Memory B cell (primary cell): ENCODE measurements at regions not wholly inside any gene's neighbourhood (a gene's known extent, or its start where the extent isn't known, plus 50 kb on each side); places are given as distances from the start of the nearest gene placed in this dataset.
"Not testable (repeated sequence)": the region's sequence is repeated elsewhere in the genome, so short reads cannot be mapped to it uniquely, and the experiment has no call there.

Experiments used
- ATAC-seq: fragments of 150-1000 bp; cut with Tn5 transposase; 2 replicates; pipeline ENCODE4 v1.10.0; 2021; ENCODE audit warnings: low read depth, mild to moderate bottlenecking, moderate library complexity
- DNase-seq, 2 donors: peaks; one replicate each; pipeline ENCODE4 v3.0.0; 2022; ENCODE audit warnings: low spot score in 2 of 2
- H3K27ac Mint-ChIP-seq: one replicate; pipeline ENCODE4 v1.8.0; 2022; ENCODE audit warnings: mild to moderate bottlenecking, moderate library complexity, mixed read lengths
- H3K27me3 Mint-ChIP-seq: one replicate; pipeline ENCODE4 v1.8.0; 2022; ENCODE audit warnings: mixed read lengths
- H3K36me3 Mint-ChIP-seq: one replicate; pipeline ENCODE4 v1.8.0; 2022; ENCODE audit warnings: mild to moderate bottlenecking, mixed read lengths
- H3K4me1 Mint-ChIP-seq: one replicate; pipeline ENCODE4 v1.8.0; 2022; ENCODE audit warnings: mixed read lengths
- H3K4me3 Mint-ChIP-seq: one replicate; pipeline ENCODE4 v1.8.0; 2022; ENCODE audit warnings: mild to moderate bottlenecking, moderate library complexity, mixed read lengths
- H3K9me3 Mint-ChIP-seq: one replicate; pipeline ENCODE4 v1.8.0; 2022; ENCODE audit warnings: mixed read lengths

DNA sequence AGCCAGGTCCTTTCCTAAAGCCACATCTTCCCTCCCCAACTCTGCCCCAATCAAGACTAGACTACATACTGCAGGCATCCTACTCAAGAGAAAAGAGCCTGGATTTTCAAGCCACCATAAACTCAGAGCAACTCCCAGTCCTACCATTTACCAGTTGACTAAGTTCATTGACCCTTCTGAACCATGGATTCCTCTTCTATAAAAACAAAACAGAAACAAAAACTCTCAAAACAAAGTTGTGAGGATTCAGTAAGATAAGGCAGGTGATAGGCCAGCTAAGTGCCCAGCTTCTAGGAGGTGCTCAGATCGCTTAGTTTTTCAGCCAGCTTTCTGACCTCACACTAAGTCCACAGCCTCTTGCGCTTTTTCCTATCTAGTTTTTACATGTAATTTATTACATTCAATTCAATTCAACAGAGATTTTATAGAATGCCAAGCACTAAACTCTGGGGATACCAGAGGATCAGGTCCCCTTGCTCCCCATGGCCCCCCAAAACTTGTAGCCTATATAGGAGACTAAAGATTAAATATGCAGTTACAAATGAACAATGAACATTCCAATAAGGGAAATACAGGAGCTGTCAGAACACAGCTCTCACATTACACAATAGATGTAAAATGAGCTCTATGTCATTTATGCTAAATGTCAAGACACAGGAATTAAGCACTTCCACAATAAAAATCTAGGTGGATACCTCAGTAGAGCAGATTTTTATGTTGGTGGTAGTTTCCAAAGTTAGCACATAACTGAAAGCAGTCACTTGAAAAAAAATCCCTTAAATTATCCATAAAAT, 104.5 kb upstream of the EGLN3 start:
- Mint-ChIP-seq H3K4me3 (no peak overlapping the region), H3K36me3 (no peaks in the 10 kb centered on the region), H3K9me3 (peaks cover 1% of the 10 kb centered on the region), H3K27me3 (peaks cover 8% of the 10 kb centered on the region), H3K4me1 (peaks cover under 1% of the 10 kb centered on the region), H3K27ac (no peak overlapping the region)
- DNase-seq: no peak
- ATAC-seq: no peak

DNA sequence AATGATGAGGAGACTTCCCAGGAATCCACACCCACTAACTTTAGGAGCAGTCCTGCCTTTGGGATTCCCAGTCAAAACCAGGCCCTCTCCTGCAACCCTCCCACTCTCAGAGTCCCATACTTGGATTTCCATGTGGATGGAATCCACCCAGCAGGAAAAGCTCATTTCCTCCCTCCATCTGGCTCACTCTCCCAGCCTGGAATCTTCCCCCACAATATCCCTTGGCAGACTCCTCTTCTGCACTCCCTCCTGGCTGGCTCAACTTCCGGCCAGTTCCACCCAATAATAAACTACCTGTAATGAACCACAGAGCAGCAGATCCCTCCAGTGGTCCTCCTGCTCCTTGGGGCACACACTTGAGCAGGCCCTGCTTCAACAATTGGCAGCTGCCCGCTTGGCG, 102.8 kb upstream of the EGLN3 start:
- no peak overlapping the region for H3K27ac Mint-ChIP-seq

GRCh38 chr14:34052658-34053014, 101.8 kb upstream of the EGLN3 start:
- Mint-ChIP-seq H3K4me1 (no peaks in the 10 kb centered on the region), H3K27me3 (peaks cover 9% of the 10 kb centered on the region), H3K36me3 (no peaks in the 10 kb centered on the region), H3K4me3 (no peak overlapping the region), H3K9me3 (peaks cover 1% of the 10 kb centered on the region), H3K27ac (no peak overlapping the region)
- ATAC-seq (no peak), DNase-seq (no peak)

More for the DNA sequence above, 102.8 kb upstream of the EGLN3 start:
- H3K4me1 Mint-ChIP-seq: no peaks in the 10 kb centered on the region
- no peak overlapping the region for H3K4me3 Mint-ChIP-seq
- no peaks in the 10 kb centered on the region for H3K36me3 Mint-ChIP-seq
- peaks cover 9% of the 10 kb centered on the region for H3K27me3 Mint-ChIP-seq
- DNase-seq: no peak
- peaks cover 1% of the 10 kb centered on the region for H3K9me3 Mint-ChIP-seq
- ATAC-seq: no peak

DNA sequence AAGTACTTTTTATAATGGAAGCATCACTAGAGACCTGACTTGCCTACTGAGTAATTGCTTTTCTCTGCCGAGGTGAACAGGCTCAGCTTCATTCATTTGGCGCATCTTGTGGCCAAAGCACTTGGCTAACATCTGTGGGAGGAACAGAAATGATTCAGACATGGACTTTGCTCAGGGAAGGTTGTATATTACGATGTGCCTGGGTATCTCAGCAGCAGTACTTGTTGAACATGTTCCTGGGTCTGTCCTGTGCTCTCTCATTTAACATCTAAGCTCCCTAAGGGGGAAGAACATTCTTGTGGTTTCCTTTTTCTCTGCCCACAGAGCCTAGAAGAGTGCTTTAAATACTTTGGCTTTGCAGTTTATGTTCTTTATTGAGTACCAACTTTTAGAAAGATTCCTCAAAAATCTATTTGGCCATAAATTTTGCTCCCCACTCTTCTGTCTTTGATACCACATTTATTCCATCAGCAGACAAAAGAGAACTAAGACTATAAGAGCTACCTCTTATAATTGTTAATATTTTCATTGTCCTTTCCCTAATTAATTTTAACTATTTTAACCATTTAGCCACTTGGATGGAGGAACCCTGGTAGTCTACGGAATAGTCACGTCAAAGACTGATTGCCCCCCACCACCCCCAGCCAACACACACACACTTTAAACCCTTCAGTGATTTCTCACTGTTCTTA, 101.2 kb upstream of the EGLN3 start:
- no peak for ATAC-seq
- Mint-ChIP-seq H3K9me3 (peaks cover 1% of the 10 kb centered on the region), H3K27ac (no peak overlapping the region), H3K4me3 (no peak overlapping the region), H3K27me3 (peaks cover 9% of the 10 kb centered on the region), H3K36me3 (no peaks in the 10 kb centered on the region), H3K4me1 (no peaks in the 10 kb centered on the region)
- DNase-seq: no peak

- Mint-ChIP-seq H3K4me1 (no peaks in the 10 kb centered on the region), H3K27ac (no peak overlapping the region), H3K4me3 (no peak overlapping the region), H3K27me3 (peaks cover 9% of the 10 kb centered on the region), H3K36me3 (no peaks in the 10 kb centered on the region), H3K9me3 (peaks cover 1% of the 10 kb centered on the region)
- DNase-seq (no peak), ATAC-seq (no peak)
Measured at GRCh38 chr14:34050606-34051005, 99.7 kb upstream of the EGLN3 start.

GRCh38 chr14:34049790-34050189, 98.9 kb upstream of the EGLN3 start:
- Mint-ChIP-seq H3K9me3 (peaks cover 1% of the 10 kb centered on the region), H3K4me1 (no peaks in the 10 kb centered on the region), H3K27ac (no peak overlapping the region), H3K4me3 (no peak overlapping the region), H3K27me3 (peaks cover 9% of the 10 kb centered on the region), H3K36me3 (no peaks in the 10 kb centered on the region)
- ATAC-seq: no peak
- no peak for DNase-seq

DNA sequence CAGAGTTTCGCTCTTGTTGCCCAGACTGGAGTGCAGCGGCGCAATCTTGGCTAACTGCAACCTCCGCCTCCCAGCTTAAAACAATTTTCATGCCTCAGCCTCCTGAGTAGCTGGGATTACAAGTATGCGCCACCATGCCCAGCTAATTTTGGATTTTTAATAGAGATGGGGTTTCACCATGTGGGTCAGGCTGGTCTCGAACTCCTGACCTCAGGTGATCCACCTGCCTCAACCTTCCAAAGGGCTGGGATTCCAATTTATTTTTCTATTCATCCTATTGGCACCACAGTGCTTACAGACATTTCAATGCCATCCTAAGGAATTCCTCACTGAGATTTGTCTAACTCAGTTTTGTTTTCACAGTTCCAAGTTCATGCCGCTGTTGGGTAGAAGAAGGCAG, 98.3 kb upstream of the EGLN3 start:
- H3K36me3 Mint-ChIP-seq, DNase-seq, H3K27ac Mint-ChIP-seq, H3K4me3 Mint-ChIP-seq, H3K9me3 Mint-ChIP-seq, H3K4me1 Mint-ChIP-seq, ATAC-seq, H3K27me3 Mint-ChIP-seq: not testable (repeated sequence)

- ATAC-seq: no peak
- Mint-ChIP-seq H3K9me3 (peaks cover 1% of the 10 kb centered on the region), H3K36me3 (no peaks in the 10 kb centered on the region), H3K4me1 (no peaks in the 10 kb centered on the region), H3K4me3 (no peak overlapping the region), H3K27me3 (peaks cover 3% of the 10 kb centered on the region), H3K27ac (no peak overlapping the region)
- DNase-seq: no peak
Measured at GRCh38 chr14:34046799-34047520, 96.1 kb upstream of the EGLN3 start.

- no peak for ATAC-seq
- Mint-ChIP-seq H3K4me1 (no peaks in the 10 kb centered on the region), H3K9me3 (no peaks in the 10 kb centered on the region), H3K27me3 (peaks cover under 1% of the 10 kb centered on the region), H3K4me3 (no peak overlapping the region), H3K27ac (no peak overlapping the region), H3K36me3 (no peaks in the 10 kb centered on the region)
- DNase-seq: no peak
Measured at GRCh38 chr14:34044666-34045306, 93.9 kb upstream of the EGLN3 start.

GRCh38 chr14:34044373-34044637, 93.4 kb upstream of the EGLN3 start:
- Mint-ChIP-seq H3K27ac (no peak overlapping the region), H3K27me3 (no peaks in the 10 kb centered on the region), H3K4me1 (no peaks in the 10 kb centered on the region), H3K36me3 (no peaks in the 10 kb centered on the region), H3K4me3 (no peak overlapping the region), H3K9me3 (no peaks in the 10 kb centered on the region)
- ATAC-seq: no peak
- no peak for DNase-seq

DNA sequence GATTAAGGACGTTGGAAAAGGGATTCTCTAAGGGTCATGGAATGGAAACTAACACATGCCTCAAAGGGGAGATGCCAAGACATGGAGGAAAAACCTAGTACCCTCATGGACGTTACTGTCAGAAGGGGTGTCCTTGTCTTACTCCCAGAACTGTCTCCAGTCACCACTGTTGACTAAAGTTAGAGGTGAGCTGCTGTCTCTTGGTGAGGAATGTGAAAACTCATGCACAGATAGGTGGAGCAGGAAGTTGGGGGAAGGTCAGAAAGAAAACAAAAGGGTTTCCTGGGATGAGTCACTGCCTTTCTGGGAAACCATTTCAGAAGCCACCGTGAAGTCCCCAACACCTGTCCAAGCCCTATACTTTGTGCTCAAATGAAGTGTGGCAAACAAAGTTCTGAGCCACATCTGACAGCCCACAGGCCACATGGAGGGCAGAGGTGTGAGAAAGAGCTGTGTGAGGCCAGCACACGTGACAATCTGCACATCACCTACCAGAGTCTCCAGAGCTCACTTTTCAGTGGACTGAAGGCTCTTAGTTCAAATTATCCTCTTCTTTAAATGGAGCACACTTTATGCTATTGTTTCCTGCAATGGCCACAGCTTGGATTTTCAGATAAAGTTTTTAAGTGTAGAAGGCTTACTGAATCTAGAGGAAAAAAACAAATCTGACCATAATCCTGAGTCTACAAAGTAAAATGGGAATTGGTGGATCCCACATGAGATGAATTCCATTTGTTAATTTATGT, 92.9 kb upstream of the EGLN3 start:
- no peak overlapping the region for H3K27ac Mint-ChIP-seq
- no peaks in the 10 kb centered on the region for H3K9me3 Mint-ChIP-seq
- H3K4me3 Mint-ChIP-seq: no peak overlapping the region
- no peaks in the 10 kb centered on the region for H3K36me3 Mint-ChIP-seq
- H3K27me3 Mint-ChIP-seq: no peaks in the 10 kb centered on the region
- H3K4me1 Mint-ChIP-seq: no peaks in the 10 kb centered on the region
- ATAC-seq (no peak), DNase-seq (no peak)

- H3K27me3 Mint-ChIP-seq: no peaks in the 10 kb centered on the region
- DNase-seq (no peak), ATAC-seq (no peak)
- no peaks in the 10 kb centered on the region for H3K9me3 Mint-ChIP-seq
- H3K4me1 Mint-ChIP-seq: no peaks in the 10 kb centered on the region
- H3K36me3 Mint-ChIP-seq: no peaks in the 10 kb centered on the region
- no peak overlapping the region for H3K27ac Mint-ChIP-seq
- H3K4me3 Mint-ChIP-seq: no peak overlapping the region
Measured at GRCh38 chr14:34041220-34041619, 90.3 kb upstream of the EGLN3 start.

DNA sequence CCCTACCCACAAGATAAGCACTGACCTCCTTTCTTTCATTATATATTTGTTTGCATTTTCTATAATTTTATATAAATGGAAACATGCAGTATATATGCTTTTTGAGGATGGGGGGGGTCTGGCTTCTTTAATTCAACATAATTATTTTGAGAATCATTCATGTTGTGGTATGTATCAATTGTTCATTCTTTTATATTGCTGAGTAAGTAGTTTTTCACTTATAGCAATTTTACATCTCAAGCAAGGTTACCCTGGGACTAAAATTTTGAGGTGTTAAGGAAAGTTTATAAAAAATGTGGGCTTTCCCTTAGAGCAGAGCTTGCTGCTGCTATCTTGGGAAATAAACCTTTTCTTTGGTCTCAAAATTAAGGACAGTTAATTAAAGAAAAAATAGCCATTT, 89.9 kb upstream of the EGLN3 start:
- Mint-ChIP-seq H3K9me3 (no peaks in the 10 kb centered on the region), H3K27ac (no peak overlapping the region), H3K27me3 (no peaks in the 10 kb centered on the region), H3K4me1 (no peaks in the 10 kb centered on the region), H3K36me3 (no peaks in the 10 kb centered on the region), H3K4me3 (no peak overlapping the region)
- no peak for ATAC-seq
- no peak for DNase-seq
